ENCODE measurements at regions not wholly inside any gene's neighbourhood (a gene's known extent, or its start where the extent isn't known, plus 50 kb on each side); places are given as distances from the start of the nearest gene placed in this dataset.

DNA sequence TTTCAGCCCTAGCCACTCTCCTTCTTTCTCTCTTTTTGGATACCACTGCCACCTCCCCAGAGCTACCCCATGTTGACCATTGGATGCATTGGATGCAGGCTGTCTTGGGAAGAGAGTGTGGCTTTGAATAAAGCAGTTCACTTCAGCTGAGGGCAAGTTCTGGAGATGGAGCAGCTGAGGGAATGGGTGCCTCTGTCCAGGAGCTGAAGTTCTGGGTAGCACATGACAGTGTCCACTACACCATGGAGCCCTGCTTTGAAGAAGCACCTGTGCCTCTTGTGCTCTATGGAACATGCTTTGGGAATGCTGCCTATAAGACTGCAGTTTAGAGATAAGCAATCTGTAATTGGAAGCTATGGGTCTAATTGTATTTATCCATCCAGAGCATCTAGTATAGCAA lies 1028.7 kb downstream of the TYW1 start:
- Mint-ChIP-seq H3K9me3 (peaks cover 7 to 11% of the 10 kb centered on the region in 2 donors), H3K27me3 (ENCODE audit: low read depth in 2 of 2) (no peaks in the 10 kb centered on the region), H3K4me3 (no peak overlapping the region), H3K4me1 (no peaks in the 10 kb centered on the region), H3K27ac (no peak overlapping the region), H3K36me3 (no peaks in the 10 kb centered on the region)
- DNase-seq, result no peak
- Histone ChIP-seq H3K27me3 (ENCODE audit: control insufficient read depth, insufficient read depth, low read length) (no peaks in the 10 kb centered on the region), H3K27ac (ENCODE audit: low read length) (no peak overlapping the region), H3K9me3 (ENCODE audit: control insufficient read depth, insufficient read depth, low read length) (peaks cover 5% of the 10 kb centered on the region), H3K4me1 (ENCODE audit: control insufficient read depth, insufficient read depth, low read length) (no peaks in the 10 kb centered on the region), H3K36me3 (ENCODE audit: control insufficient read depth, insufficient read depth, low read length) (no peaks in the 10 kb centered on the region), H3K4me3 (ENCODE audit: low read length) (no peak overlapping the region)
- ATAC-seq, result no peak
- intact Hi-C loops (cut with micrococcal nuclease), result no loop called here
- TF ChIP-seq, protein P1, sequence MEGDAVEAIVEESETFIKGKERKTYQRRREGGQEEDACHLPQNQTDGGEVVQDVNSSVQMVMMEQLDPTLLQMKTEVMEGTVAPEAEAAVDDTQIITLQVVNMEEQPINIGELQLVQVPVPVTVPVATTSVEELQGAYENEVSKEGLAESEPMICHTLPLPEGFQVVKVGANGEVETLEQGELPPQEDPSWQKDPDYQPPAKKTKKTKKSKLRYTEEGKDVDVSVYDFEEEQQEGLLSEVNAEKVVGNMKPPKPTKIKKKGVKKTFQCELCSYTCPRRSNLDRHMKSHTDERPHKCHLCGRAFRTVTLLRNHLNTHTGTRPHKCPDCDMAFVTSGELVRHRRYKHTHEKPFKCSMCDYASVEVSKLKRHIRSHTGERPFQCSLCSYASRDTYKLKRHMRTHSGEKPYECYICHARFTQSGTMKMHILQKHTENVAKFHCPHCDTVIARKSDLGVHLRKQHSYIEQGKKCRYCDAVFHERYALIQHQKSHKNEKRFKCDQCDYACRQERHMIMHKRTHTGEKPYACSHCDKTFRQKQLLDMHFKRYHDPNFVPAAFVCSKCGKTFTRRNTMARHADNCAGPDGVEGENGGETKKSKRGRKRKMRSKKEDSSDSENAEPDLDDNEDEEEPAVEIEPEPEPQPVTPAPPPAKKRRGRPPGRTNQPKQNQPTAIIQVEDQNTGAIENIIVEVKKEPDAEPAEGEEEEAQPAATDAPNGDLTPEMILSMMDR (IDR thresholded peaks at IDR 0.05), result no peak

DNA sequence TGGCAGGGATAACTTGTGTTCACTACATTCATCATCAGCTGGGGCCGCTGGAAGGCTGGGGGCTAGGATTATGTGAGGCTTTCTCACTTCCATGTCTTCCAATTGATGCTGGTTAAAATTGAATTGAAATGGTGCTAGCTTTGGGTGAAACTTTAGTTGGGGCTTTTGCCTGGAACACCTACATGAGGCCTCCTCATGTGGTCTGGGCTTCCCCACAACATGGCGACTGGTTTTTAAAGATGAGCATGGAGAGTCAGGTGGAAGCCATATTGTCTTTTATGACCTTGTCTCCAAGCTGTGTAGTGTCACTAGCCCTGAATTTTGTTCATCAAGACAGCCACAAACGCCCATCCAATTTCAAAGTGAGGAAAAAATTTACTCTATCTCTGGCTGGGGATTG lies 1033.9 kb downstream of the TYW1 start:
- Histone ChIP-seq H3K27me3 (ENCODE audit: control insufficient read depth, insufficient read depth, low read length) (no peaks in the 10 kb centered on the region), H3K9me3 (ENCODE audit: control insufficient read depth, insufficient read depth, low read length) (no peaks in the 10 kb centered on the region), H3K4me3 (ENCODE audit: low read length) (no peak overlapping the region), H3K27ac (ENCODE audit: low read length) (no peak overlapping the region), H3K36me3 (ENCODE audit: control insufficient read depth, insufficient read depth, low read length) (no peaks in the 10 kb centered on the region), H3K4me1 (ENCODE audit: control insufficient read depth, insufficient read depth, low read length) (no peaks in the 10 kb centered on the region)
- Mint-ChIP-seq H3K27me3 (ENCODE audit: low read depth in 2 of 2) (no peaks in the 10 kb centered on the region), H3K9me3 (peaks cover 7 to 20% of the 10 kb centered on the region in 2 donors), H3K27ac (no peak overlapping the region), H3K36me3 (no peaks in the 10 kb centered on the region), H3K4me1 (no peaks in the 10 kb centered on the region), H3K4me3 (no peak overlapping the region)
- intact Hi-C loops (cut with micrococcal nuclease), result loop anchor here (5.0 kb wide), 1 partner anchor 707 kb away; no protein-coding TSS in a partner anchor
- no peak for ATAC-seq
- DNase-seq, result no peak
- WGBS (ENCODE audit: insufficient coverage), result 74% methylated on average over 3 of the region's 3 CpGs
- TF ChIP-seq, protein P1 (IDR thresholded peaks at IDR 0.05), result no peak

DNA sequence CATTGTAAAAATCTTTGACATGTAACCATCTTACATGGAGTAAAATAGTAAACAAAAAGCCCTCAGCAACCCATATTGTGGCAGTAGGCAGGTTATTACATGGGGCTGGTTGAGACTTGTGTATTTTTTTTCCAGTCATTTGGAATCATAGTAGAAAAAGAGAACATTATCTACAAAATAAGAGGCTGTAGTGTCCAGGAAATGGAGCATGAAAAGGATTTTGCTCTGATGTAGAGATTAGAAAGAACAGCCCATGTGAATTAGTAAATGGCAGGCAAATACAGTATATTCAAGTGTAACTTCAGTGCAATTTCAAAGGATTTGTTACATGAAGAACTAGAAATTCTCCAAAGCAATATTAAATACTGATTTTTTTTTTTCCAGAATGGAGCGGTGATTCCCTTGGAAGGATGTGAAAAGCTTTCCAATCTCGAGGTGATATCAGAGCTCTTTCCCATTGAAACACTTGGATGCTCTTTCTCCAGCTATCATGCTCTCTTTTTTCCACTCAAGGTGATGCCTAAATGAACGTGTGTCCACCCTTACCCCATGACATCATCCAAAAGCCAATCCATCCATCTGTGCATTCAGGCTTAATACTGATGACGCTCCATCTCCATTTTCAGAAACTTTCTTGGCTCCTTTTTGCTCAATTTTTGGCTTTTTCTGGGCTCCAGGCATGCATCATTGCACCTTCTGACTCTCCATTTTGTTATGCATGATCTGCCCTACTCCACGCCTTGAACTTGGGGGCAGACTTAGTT lies 1034.7 kb downstream of the TYW1 start:
- intact Hi-C loops (cut with micrococcal nuclease), result loop anchor here (5.0 kb wide), 1 partner anchor 706 kb away; no protein-coding TSS in a partner anchor
- Mint-ChIP-seq H3K27ac (no peak overlapping the region), H3K27me3 (ENCODE audit: low read depth in 2 of 2) (no peaks in the 10 kb centered on the region), H3K36me3 (no peaks in the 10 kb centered on the region), H3K4me3 (no peak overlapping the region), H3K9me3 (peaks cover 7 to 20% of the 10 kb centered on the region in 2 donors), H3K4me1 (no peaks in the 10 kb centered on the region)
- H3K27me3 ChIP-seq (ENCODE audit: control insufficient read depth, insufficient read depth, low read length), result no peaks in the 10 kb centered on the region
- DNase-seq (no peak), ATAC-seq (no peak)
- 74% methylated on average over 5 of the region's 5 CpGs for WGBS (ENCODE audit: insufficient coverage)
- no peak overlapping the region for H3K4me3 ChIP-seq (ENCODE audit: low read length)
- H3K9me3 ChIP-seq (ENCODE audit: control insufficient read depth, insufficient read depth, low read length), result no peaks in the 10 kb centered on the region
- no peaks in the 10 kb centered on the region for H3K4me1 ChIP-seq (ENCODE audit: control insufficient read depth, insufficient read depth, low read length)
- H3K27ac ChIP-seq (ENCODE audit: low read length), result no peak overlapping the region
- TF ChIP-seq, protein P1 (IDR thresholded peaks at IDR 0.05), result no peak
- H3K36me3 ChIP-seq (ENCODE audit: control insufficient read depth, insufficient read depth, low read length), result no peaks in the 10 kb centered on the region

Measured in natural killer cell (primary cell).